ENCODE measurements at regions not wholly inside any gene's neighbourhood (a gene's known extent, or its start where the extent isn't known, plus 50 kb on each side); places are given as distances from the start of the nearest gene placed in this dataset.

DNA sequence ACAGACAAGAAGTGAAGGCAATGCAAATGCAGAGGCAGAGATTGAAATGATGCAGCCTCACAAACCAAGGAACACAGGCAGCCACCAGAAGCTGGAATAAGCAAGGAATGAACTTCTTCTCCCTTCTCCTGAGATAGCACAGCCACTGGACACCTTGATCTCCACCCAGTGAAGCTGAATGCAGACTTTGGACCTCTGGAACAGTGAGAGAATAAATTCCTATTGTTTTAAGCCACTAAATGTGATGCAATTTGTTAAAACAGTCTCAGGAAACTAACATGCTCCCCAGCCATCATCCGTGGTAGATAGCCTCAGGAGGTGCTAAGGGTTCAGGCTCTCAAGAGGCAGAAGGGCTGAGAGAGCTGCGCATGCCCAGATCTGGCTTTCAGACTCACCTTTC is 512.2 kb upstream of the ZNF608 start:
- intact Hi-C loops (cut with DNase I) = no loop called here
- ATAC-seq (ENCODE audit: poor library complexity) (no peak), DNase-seq (no peak)

DNA sequence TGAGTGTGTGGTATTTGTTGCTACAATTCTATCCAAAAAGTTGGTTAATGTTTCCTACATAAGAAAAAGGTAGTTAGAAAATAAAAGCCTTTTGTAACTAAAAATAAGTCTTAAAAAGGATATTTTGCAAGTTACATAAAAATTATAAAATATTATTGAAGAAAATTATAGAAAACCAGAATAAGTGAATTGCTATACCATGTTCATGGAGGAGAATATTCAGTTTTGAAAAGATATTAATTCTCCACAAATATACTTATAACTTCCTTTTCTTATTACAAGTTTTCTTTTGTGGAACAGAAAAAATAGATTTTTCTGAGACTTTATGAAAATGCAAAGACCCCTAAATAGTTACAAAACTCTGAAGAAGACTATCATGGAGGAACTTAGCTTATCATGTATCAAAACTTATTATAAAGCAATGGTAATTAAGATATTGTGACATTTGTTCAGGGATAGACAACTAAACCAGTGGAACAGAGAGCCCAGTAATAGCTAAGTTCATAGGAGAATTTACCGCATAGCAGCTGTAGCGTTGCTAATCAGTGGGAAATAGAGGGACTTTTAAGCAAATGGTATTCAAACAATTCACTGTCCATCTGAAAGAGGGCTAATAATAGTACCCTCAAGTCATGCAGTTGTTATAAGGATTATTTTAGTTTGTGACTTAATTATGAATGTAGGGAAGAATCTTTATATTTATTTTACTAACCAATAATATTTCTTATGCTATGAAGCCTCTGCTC is 515.2 kb upstream of the ZNF608 start:
- DNase-seq (no peak), ATAC-seq (ENCODE audit: poor library complexity) (no peak)
- intact Hi-C loops (cut with DNase I) = no loop called here

DNA sequence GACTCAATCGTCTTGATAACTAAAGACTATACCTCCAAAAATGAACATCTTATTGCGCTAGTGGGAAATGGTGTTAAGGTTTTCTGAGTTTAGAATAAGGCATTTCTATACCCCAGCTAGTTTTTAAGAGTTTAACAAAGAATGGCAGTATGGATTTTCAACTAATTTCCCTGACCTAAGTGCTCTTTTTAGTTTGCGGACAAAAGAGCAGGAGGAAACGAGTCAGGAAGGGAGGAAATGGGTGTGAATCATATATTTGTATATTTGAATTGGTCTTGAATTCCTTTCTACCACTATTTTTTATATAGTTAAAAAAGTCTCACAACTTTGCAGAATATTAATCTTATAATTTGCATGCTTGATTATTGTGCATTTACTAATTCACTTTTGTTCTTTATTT is 516.3 kb upstream of the ZNF608 start:
- intact Hi-C loops (cut with DNase I) = no loop called here
- DNase-seq (no peak), ATAC-seq (ENCODE audit: poor library complexity) (no peak)

DNA sequence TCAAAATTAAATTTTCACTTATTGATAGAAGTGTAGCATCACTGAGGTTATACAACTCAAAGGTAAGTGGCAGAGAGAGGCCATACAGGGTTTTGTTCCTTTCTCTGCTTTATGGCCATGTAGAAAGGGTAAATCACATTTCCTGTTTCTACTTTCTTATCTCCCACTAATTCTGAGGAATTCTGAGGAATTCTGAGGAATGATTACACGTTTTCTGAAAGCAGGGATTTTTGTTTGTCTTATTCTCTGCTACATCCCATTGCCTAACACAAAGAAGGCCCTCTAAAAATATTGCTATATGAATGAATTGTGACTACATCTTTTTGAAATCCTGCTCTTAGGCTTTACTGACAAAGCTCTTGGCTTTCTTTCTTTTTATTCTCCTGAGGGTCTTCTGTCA is 516.9 kb upstream of the ZNF608 start:
- DNase-seq = no peak
- intact Hi-C loops (cut with DNase I) = no loop called here
- ATAC-seq (ENCODE audit: poor library complexity) = no peak

DNA sequence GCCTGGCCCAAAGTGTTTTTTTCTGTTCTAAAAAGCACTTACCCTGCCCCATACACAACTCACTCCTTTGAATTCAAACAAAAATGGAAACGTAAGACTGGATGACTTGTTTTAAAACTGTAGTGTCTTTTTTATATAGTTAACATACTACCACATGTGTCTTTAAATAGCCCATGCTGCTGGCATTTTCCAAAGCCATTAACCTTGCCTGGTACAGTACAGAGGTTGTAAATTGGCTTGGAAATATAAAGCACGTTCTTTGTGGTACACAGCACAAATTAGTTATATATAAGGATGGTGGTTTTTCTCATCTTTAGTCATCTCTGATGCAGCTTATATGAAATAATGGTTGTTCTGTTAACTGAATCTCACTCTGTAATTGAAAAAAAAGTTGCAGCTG is 519.7 kb upstream of the ZNF608 start:
- no peak for DNase-seq
- intact Hi-C loops (cut with DNase I) = no loop called here

DNA sequence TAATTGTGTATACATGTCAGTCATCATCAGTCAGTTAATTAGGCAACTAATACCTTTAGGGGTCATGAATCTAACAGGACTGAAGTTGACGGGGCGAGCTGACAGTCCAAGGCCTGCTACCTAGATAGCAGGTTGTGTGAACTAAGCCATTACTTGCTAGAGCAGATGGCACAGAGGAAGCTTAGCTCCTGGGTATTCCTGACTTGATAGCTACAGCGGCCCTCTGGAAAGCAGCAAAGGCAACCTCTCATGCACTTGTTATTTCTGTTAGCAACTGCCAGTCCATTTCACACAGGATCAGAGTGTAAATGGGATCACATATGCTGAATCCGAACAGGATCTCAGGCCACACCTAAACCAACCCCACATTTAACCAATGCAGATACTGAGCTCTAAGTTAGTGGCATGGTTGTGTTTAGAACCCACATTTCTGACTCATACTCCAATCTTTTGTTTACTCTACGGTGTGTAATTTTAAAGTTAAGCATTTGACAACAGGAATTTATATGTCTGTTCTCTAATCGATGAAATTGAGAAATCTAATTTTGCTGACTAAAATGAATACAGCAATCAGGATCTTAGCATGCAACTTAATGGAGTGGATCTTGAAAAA is 521.3 kb upstream of the ZNF608 start:
- ATAC-seq (ENCODE audit: poor library complexity) = no peak
- DNase-seq = no peak
- intact Hi-C loops (cut with DNase I) = no loop called here

More for the DNA sequence above, 519.7 kb upstream of the ZNF608 start:
- ATAC-seq (ENCODE audit: poor library complexity) = no peak

DNA sequence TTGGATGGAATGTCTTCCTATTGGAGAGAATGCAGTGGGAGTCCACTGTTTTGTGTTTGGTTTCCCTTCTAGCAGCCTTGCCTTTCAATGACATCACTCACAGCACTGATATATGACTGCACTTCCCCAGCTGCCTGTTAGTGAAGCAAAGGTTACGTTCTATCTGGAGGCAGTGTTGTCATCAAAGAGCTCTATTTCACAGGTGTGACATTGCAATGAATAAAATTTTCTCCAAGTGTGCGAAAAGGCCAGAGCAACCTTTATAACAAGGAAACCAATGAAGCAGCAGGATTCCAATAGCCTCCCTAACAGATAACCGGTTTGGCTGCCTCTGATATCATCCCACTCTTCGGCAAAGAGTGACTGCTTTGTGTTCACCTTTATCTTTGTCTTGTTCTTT is 523.5 kb upstream of the ZNF608 start:
- no peak for ATAC-seq (ENCODE audit: poor library complexity)
- no peak for DNase-seq
- intact Hi-C loops (cut with DNase I) = no loop called here

DNA sequence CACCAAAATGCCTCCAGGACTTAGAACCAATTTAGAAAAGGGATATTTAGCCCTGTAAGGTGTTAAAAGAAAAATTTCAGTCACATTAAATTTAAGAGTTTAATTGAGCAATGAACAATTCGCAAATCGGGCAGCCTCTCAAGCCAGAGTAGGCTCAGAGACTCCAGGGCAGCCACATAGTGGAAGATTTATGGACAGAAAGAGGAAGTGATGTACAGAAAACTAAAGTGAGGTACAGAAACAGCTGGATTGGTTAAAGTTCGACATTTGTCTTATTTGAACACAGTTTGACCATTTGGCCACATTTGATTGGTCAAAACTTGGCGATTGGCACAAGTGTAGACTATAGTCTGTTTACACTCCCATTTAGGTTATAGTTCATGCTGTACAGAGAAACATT is 525.9 kb upstream of the ZNF608 start:
- ATAC-seq (ENCODE audit: poor library complexity) (no peak), DNase-seq (no peak)
- intact Hi-C loops (cut with DNase I) = no loop called here

DNA sequence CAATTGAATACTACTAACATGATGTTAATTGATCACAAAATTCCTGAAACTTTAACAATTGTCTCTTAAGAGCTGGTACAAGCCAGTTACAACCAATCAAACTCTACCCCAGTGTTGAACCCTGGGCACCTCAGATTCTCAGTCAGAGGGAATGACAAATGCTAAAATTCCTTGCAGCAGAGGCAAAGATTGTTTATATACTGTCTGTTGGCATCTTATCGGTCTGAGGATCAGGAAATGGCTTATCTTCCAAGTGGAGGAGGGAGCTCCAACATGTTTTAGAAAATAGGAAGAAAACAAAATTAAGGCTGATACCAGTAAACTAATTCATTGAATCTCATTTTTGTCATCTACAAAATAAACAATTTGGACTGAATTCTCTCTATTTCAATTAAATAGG is 527.8 kb upstream of the ZNF608 start:
- DNase-seq (no peak), ATAC-seq (ENCODE audit: poor library complexity) (no peak)
- intact Hi-C loops (cut with DNase I) = no loop called here

DNA sequence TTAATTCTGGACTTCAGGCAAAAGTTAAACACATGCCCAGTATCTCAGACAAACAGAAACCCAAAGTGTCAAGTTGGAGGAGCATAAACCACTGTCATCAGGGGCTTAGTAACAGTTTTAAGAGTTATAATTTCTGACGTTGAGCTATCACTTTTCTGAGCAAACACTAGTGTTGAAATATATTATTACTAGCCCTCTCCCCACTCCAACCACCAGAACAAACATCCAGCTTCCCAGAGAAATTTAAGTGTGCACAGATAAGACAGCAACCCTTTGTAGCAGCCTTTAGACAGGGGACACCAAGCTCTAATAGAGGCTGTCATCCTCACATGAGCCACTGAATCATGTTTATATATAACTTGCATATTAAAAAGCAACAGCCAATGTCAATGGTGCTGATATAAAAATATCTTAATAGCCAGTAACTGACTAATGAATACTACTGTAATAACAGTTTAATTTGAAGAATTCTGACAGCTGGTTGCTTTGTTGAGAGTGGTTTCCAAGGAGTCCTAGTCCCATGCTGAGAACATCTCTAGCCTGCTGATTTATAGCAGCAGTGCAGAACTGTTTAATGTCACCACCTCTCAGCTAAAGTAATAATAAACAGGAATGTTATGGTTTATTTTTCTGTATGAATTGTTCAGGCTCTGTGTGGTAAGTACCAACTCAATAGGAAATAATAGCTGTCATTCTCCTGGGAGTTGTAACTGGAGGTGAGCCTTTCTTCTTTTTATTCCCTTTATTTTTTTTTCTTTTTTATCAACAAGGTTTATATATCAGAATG is 528.7 kb upstream of the ZNF608 start:
- DNase-seq = no peak
- peak; percentile 65 for ATAC-seq (ENCODE audit: poor library complexity)
- intact Hi-C loops (cut with DNase I) = no loop called here

DNA sequence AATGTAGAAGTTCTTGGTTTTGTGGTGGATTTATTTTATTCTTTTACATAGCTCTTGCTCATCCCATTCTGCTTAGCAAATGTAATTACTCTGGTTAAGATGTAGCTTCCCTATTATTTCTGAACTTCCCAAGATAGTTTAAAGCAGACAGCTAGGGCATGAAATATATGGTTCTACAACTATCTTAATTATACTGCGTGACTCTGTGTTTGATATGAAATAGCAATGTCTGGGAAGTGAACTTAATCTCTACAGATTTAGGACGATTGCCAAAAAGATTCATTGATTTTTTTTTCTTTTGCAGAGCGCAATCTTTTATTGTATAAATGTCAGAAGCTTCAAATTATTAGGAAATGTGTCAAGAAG is 529.3 kb upstream of the ZNF608 start:
- intact Hi-C loops (cut with DNase I) = no loop called here
- ATAC-seq (ENCODE audit: poor library complexity) (no peak), DNase-seq (no peak)

DNA sequence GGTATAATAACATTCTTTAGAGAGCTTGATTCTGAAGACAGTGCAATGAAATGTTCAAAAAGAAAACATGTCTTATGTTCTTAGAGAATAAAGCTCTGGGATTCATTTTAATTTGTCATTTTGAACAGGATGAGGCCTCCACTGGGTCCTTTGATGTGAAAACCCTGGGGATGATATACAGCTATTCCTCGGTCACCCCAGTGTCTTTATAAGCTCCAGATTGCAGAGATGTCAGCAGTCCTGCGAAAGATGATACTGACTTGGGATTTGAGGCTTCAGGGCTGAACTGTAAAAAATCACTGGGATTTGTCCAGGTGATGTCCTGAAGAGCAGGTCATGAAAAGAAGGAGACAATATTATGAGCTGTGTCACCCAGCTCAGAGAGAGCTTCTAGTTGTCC is 529.7 kb upstream of the ZNF608 start:
- intact Hi-C loops (cut with DNase I) = no loop called here
- ATAC-seq (ENCODE audit: poor library complexity) = no peak
- DNase-seq = no peak

DNA sequence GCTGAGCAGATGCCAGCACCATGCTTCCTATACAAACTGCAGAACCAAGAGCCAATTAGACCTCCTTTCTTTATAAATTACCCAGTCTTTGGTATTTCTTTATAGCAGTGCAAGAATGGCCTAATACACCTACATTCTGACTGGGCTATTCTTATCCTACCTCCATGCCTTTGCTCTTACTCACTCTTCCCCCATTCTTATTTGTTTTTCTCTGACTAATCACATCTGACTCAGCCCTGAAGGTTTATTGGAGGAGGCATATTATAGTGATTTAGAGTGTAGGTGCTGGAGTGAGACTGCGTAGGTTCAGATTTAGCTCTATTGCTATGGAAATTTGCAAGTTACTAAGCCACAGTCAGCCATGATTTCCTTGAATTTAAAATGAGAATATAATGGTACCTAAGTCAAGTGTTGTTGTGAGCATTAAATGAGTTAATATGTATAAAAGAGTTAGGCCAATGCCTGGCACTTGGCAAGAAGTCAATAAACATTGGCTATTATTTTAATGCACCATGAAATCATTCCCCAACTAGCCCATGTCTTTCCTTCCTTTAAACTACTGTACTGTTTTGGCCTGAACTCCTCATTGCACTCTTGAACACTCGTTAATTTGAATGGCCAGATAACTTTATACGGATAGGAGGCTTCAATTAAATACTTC is 531.2 kb upstream of the ZNF608 start:
- intact Hi-C loops (cut with DNase I) = no loop called here
- ATAC-seq (ENCODE audit: poor library complexity) = no peak
- no peak for DNase-seq

DNA sequence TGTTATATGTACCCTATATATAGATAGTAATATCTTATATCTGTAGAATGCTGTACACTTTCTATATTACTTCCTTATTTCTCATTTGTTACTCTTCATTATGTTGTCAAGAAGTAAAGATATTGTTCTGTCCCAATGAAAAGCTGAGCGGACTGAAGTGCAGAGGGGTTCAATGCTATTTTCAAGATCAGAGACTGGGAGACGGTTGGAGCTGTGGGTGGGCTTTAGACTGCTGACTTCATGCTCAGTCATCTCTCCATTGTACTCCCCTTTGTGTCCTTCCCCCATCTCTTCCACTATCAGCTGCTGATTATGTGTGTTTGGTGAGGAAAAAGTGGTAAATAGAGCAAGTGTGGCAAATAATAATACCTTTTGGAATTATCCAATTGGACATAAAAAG is 532.3 kb upstream of the ZNF608 start:
- ATAC-seq (ENCODE audit: poor library complexity) (no peak), DNase-seq (no peak)
- intact Hi-C loops (cut with DNase I) = no loop called here

DNA sequence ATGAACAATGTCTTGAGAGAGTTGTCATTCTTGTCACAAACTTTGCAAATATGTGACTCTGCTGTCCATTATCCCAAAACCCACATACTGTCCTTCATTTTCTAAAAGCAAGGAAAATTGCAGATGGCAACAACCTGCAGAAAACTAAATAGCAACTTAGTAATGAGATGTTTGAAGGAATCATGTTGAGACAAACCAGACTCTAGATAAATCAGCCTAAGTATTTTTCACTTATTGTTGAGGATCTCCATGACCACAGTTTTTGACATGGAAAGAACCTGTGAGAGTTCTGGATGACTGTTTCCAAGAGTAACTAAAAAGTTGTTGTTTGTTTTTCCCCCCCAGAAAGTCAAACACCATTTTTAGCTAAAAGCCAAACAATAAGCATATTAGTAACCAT is 535.2 kb upstream of the ZNF608 start:
- DNase-seq (no peak), ATAC-seq (ENCODE audit: poor library complexity) (no peak)
- intact Hi-C loops (cut with DNase I) = no loop called here

DNA sequence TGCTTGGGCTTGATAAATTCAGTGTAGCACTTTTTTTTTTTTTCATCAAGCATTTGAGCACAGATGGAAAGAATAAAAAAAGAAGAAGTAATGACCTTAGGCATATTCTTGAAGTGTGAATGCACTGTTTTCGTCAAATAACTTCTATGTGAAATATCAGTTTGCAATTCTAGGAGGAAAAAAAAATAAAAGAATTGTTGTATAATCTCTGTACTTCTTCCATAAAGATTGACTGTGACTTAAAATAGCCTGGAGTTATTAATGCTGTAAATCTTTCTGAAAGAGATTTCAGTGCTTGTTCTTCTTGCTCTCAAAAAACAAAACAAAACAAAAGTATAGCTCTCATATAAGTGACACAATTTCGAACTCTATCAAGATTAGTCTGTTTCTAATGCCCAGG is 536.9 kb upstream of the ZNF608 start:
- ATAC-seq (ENCODE audit: poor library complexity) (no peak), DNase-seq (no peak)
- intact Hi-C loops (cut with DNase I) = no loop called here

DNA sequence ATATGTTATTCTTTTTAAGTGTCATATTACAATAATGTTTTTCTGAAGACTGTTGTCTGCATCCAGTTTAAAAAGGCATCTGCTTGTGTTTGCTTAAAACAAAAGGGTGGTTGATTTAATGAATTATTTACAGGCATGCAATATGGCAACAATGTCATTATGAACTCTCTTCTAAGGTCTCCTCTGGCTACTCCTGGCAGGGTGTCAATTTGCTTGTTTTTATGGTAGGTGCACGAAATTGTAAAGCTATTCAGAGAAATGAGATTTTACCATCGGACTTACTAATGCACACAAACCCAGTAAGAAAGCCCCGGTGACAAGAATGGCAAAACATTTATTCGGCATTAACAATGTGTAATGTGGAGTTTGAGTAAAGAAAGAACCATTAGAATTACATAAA is 539.8 kb upstream of the ZNF608 start:
- intact Hi-C loops (cut with DNase I) = no loop called here
- ATAC-seq (ENCODE audit: poor library complexity) (no peak), DNase-seq (no peak)

DNA sequence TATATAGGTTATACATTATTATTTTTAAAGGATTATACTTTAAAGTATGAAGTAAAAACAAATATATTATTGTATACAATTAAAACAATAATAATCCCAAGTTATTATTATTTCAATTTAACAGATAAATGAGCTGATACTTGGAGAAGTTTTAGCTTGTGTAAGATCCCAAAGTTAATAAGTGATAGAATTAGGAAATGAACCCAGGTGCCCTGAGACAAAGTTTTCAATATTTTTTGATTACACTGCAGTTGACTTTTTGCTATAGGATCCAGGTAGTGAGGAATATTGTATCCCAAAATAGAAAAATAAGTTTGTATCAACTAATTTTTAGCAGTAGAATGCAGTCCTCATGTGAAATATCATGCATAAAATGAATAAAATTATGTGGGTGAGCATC is 543.2 kb upstream of the ZNF608 start:
- intact Hi-C loops (cut with DNase I) = no loop called here
- no peak for ATAC-seq (ENCODE audit: poor library complexity)
- no peak for DNase-seq

DNA sequence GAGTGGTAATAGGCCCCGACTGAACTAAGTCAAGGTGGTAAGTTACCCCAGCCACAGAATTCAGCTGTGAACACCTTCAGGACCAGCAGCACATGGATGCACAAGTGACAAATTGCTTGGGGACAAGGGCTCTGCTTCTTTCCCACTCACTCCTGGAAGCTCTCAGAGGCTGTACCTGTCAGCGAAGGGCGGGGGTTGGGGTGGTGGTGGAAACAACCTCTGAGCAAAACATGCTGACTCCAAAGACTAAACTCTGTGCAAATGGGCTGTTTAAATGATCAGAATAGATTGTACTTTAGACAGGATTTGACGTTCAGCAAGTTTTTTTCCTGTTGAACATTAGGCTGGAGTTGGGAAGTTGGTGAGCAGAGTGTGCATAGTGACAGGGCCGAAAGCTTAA is 544.5 kb upstream of the ZNF608 start:
- ATAC-seq (ENCODE audit: poor library complexity) (no peak), DNase-seq (no peak)
- intact Hi-C loops (cut with DNase I) = no loop called here

DNA sequence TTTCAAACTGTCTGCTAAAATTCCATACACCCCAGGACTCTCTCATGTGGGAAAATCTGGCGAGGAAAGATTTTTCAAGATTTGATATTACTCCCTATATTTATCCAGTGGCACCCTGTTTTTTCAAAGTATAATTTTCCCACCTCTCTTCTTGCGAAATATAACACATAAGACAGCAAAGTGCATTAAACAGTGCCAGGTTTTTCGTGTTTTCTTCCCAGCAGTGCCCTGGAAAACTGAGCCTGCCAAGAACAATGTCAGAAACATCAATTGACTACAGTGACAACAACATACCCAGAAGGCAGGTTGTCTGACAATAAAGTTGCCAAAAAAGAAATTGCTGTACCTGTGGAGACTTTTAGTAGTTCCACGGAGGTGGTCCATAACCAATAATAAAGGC is 545.0 kb upstream of the ZNF608 start:
- DNase-seq (no peak), ATAC-seq (ENCODE audit: poor library complexity) (no peak)
- intact Hi-C loops (cut with DNase I) = no loop called here
